ENCODE measurements at regions not wholly inside any gene's neighbourhood (a gene's known extent, or its start where the extent isn't known, plus 50 kb on each side); places are given as distances from the start of the nearest gene placed in this dataset.

DNA sequence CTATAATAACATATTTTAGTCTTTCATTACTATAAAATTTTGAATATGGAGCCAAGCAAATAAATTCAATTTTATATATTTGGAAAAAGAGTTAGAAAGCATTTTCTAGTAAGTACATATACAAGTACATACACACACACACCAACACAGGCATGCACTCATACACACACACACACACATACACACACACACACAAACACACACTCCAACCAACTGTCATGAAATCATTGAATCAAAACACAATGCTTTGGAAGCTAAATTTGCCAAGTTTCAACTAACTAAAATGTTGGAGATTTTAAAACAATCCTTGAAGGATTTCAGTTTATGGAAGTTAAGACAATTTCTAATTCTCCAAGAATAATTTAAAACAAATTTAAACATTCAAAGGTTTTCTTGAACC is 283.2 kb downstream of the TAF11L14 start:
- TF ChIP-seq CTCF (IDR thresholded peaks at IDR 0.05; ENCODE audit: poor library complexity) = no peak
- TF ChIP-seq EZH2 (IDR thresholded peaks at IDR 0.05; ENCODE audit: borderline replicate concordance) = no peak
- TF ChIP-seq EZH2phosphoT487 (IDR thresholded peaks at IDR 0.05; ENCODE audit: low read depth, severe bottlenecking, unreplicated experiment) = no peak
